ENCODE measurements at regions not wholly inside any gene's neighbourhood (a gene's known extent, or its start where the extent isn't known, plus 50 kb on each side); places are given as distances from the start of the nearest gene placed in this dataset.
A peak's percentile ranks its signal among the peaks of the same experiment; 100 is the strongest.

GRCh38 chr13:97562962-97563361 is 129.0 kb downstream of the RAP2A start:
- no peak for DNase-seq

GRCh38 chr13:97564956-97565355 is 131.0 kb downstream of the RAP2A start:
- DNase-seq: no peak

- no peak for DNase-seq
These were observed 131.9 kb downstream of the RAP2A start for GRCh38 chr13:97565906-97566305.

DNA sequence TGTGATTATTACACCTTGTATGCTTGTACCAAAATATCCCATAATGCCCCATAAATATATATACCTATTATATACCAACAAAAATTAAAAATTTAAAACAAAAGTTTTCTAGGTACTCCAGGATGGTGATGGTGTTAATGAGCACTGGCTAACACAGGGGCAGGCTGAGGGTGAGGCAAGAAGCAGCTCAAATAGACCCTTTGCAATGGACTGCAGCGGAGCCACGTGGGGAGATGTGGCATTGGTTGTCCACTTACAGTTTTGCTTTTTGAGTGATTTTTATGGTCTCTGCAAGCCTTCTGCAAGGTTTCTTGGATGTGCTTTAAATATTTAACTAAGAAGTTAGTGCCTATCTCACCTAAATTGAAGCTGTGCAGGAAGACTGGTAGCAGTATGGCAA is 132.9 kb downstream of the RAP2A start:
- no peak for DNase-seq

DNA sequence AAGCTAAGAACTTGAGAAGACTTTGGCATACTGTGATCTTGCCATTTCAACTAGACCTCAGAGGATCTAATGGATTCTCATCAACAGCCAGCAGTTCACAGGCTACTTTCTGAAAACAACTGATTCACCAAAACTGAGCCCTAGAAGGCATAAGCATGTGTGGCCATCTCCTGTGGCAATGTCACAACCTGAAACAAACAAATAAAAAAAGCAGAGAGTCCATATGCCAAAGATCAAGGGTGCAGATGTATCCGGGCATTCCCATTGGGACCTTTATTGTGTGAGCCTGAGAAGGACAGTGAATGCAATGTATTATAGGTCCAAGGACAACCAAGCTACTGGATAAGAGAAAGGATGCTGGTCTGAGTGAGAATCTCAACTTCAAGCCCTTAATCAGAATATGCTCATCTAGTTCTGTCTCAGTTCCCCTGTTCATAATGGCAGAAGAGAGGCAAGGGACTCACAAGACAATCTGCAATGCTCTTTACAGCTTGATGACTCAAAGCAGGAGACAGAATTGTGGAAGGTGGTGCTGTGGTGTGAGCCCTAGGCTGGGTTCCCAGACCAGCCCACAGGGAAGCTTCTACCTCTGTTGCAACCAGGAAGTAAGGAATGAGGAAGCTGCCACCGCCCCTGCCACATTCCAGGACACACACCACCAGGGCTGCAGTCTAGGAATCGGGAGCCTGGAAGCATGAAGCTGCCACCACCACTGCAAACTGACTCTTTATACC is 133.7 kb downstream of the RAP2A start:
- no peak for DNase-seq

- no peak for DNase-seq
These were observed 134.9 kb downstream of the RAP2A start for GRCh38 chr13:97568850-97569249.

DNA sequence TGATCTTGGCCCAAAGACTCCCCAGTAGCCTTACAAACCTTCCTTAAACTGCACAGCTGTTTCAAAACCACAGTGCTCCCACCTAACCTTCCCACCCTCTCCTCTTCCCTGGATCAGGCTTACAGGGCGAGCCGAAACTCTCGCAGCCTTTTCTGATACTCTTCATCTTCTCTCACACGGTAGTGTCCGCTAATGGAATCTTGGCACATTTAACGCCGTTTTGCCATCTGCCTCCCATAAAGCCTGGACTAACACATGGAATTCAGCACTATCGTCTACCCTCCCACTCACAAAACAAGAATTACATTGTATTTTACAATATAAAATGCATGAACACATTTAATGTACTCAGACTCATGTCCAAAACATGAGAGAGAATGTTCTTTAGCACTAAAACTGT is 135.9 kb downstream of the RAP2A start:
- DNase-seq: no peak

DNA sequence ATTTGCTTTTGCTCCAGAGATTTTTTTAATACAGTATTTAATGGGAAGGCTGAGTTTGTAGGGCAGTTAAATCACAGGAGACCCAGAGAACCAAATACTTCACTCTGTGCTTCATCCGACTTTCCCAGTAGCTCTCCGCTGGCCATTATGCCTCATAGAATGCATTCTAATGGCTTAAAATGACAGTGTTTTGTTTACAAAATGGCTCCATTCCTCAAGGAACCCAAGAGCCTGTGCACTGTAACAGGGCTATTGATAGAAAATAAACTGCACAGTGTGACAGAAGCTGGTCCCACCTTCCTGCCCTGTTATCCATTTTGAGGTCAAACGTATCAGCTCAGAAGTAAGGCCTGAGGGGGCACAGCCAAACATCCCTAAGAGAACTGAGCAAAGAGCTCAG is 136.5 kb downstream of the RAP2A start:
- no peak for DNase-seq

DNA sequence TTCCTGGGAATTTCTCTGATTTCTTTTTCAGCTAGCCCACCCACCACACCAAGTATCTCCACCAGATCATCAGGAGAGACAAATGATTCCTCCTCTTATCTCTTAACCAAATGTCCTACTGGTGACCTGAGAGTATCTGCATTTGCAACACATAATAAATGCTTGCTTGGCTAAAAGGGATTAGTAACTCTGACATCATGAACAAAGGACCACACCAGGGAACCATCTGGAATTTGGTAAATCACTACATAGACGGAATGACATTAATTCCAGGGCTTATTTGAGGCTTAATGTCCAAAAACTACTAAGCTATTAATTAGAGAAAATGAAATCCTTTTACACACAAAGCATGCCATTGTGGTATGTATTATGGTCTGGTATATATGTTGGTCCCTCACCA is 139.0 kb downstream of the RAP2A start:
- no peak for DNase-seq

GRCh38 chr13:97574926-97575325 is 141.0 kb downstream of the RAP2A start:
- peak in 1 of 14 donors; percentile 0 for DNase-seq

DNA sequence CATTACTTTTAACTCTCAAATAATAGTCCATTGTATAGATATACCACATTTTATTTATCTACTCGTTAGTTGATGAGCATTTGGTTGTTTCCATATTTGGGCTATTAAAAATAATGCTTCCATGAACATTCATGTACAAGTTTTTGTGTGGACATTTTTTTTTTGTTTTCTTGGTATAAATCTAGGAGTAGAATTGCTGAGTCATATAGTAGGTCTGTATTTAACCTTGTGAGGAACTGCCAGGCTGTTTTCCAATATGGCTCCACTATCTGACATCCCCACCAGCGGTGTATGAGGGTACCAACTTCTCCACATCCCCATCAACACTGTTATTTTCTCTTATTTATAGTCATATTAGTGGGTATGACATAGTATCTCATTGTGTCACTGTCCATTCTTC is 143.1 kb downstream of the RAP2A start:
- DNase-seq: no peak

DNA sequence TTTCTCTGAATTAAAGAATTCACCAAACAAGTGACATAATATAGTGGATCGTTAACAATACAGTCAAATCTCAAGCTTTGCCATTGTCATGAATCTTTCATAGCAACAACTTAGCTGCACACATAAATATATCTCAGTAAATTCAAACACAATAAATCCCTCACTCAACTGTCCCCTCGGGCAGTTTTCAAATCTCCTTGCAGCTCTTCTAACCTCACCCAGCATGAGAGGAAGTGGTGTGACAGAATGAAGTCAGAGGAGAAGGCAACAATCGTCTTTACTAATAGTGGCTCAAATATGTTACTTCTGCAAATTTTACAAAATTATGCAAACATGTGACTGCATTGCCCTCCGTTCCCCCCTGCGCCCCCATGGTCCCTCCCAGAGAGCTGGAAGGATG is 148.2 kb downstream of the RAP2A start:
- DNase-seq: no peak

- no peak for DNase-seq
These were observed 150.0 kb downstream of the RAP2A start for GRCh38 chr13:97583907-97584497.

- DNase-seq: no peak
These were observed 153.0 kb downstream of the RAP2A start for GRCh38 chr13:97586941-97587340.

DNA sequence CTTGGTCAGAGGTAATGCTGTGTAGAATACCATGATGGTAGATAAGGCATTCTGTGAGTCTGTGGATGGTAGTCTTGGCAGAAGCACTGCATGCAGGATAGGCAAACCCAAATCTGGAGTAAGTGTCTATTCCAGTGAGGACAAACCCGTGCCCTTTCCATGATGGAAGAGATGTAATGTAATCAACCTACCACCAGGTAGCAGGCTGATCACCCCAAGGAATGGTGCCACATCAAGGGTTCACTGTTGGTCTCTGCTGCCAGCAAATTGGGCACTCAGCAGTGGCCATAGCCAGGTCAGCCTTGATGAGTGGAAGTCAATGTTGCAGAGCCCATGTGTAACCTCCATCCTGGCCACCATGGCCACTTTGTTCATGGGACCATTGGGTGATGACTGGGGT is 155.0 kb downstream of the RAP2A start:
- no peak for DNase-seq

DNA sequence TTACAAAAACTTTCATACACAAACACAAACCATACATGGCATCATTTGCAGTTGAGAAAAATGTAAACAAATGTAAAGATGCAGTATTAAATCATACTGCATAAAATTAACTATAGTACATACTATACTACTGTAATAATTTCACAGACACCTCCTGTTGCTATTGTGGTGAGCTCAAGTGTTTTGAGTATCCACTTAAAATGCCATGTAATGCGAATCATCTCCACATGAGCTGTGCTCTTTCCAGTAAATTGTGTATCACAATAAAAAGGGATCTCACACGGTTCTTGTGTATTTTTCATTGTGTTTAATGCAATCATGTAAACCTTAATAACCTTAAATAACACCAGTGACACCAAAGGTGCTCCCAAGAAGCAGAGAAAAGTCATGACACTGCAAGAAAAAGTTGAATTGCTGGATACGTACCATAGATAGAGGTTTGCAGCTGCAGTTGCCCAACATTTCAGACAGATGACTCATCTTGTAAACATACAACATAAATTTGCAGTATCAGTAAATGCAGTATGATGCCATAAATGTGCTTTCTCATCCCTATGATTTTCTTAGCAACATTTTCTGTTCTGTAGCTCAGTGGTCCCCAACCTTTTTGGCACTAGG is 166.6 kb downstream of the RAP2A start:
- DNase-seq: no peak

DNA sequence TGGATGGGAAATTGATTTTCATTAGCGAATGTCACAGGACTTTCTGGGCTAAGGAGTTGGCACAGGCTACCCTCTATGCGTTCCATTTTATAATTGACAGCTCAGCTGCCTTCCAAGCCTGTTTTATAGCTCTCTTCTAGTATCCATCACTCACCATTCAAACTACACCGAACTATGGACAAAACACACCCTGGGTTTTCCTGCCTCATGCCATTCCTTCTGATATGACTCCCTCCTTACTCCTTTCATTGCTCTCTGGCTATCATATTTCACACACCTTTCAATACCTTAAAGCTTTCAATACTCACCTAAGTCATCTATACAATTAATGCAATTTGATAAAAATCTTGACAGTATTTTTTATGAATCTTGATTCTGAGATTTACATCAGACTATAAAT is 181.3 kb downstream of the RAP2A start:
- DNase-seq: no peak

DNA sequence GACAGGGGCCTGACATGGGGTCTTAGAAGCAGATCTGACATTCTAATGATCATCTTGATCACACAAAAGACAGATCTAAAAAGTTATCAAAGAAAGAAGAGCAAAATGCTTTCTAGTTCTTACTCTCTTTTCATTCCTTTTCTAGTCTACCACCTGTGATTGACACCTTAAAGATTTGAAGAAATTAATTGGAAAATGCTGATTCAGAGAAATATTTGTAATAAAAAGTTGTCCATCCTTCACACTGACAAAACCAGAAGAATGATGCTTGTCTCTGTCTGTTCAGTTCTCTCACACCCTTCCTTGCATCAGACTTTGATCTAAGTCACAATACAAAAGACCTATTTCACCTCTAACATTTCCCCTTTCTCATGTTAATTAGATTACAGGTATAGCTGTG is 182.4 kb downstream of the RAP2A start:
- no peak for DNase-seq

DNA sequence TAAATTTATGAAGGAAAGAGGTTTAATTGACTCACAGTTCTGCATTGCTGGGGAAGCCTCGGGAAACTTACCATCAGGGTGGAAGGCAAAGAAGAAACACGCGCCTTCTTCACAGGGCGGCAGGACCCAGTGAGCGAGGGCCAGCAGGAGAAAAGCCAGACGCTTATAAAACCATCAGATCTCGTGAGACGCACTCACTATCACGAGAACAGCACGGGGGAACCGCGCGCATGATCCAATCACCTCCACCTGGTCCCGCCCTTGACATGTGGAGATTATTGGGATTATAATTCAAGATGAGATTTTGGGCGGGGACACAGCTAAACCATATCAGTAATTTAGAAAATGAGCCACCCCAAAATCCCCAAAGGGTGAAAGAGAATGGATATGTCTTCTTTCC is 187.1 kb downstream of the RAP2A start:
- no peak for DNase-seq

DNA sequence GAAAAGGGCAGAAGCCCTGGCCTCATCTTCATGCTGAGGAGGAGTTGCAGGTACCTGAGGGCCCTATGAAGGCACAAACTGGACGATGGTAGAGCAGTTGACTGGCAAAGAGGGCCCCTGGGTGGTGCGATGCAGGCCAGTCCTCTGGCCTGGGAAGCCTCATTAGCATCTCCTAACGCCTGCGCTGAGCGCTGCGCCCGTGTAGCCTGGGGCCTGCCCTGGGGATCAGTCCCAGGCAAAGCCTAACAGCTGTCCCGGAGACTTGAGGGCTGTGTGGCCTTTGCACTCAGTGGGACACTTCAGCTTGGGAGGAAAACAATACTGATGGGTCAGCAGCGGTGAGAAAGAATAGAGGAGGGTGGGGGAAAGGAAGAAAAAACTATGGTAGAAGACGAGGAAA is 187.7 kb downstream of the RAP2A start:
- DNase-seq: no peak

DNA sequence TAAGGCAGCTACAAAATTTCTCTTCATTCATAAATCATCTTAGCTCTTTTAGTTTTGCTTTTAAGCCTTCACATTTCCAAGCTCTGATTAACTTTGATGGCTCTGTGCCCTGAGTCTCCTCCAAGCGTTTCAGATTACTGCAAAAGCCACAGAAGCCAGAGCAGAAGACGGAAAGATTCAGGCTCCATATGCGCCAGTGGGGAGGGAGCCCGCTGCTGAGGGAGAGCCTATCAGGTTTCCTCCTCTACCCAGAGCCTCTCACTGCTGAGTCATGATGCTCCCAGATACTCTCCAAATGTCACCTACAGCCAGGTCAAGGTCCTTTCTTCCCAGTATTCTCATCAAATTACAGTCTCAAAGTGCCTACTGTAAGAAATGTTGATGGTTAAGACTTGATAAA is 193.6 kb downstream of the RAP2A start:
- no peak for DNase-seq

- DNase-seq: no peak
These were observed 195.8 kb downstream of the RAP2A start for GRCh38 chr13:97629601-97630272.

- no peak for DNase-seq
These were observed 196.8 kb downstream of the RAP2A start for GRCh38 chr13:97630725-97631124.

- DNase-seq: no peak
These were observed 197.2 kb downstream of the RAP2A start for GRCh38 chr13:97631158-97631557.
